Muscle layer of colon (tissue), 2 donors: ENCODE measurements at regions not wholly inside any gene's neighbourhood (a gene's known extent, or its start where the extent isn't known, plus 50 kb on each side); places are given as distances from the start of the nearest gene placed in this dataset.

Experiments used
- H3K27ac ChIP-seq: one replicate; pipeline ENCODE4 v1.7.0; 2013; ENCODE audit warnings: low read depth, mild to moderate bottlenecking, low read length, moderate library complexity
- H3K27me3 ChIP-seq, 2 donors: one replicate each; pipeline ENCODE4 v1.7.0; 2013; ENCODE audit warnings: low read length in 2 of 2, mild to moderate bottlenecking in 2 of 2; ENCODE audit not compliant: insufficient read depth in 2 of 2, control insufficient read depth in 1 of 2
- H3K36me3 ChIP-seq: one replicate; pipeline ENCODE4 v1.7.0; 2013; ENCODE audit warnings: mild to moderate bottlenecking, low read length; ENCODE audit not compliant: insufficient read depth
- H3K4me1 ChIP-seq: one replicate; pipeline ENCODE4 v1.7.0; 2013; ENCODE audit warnings: mild to moderate bottlenecking, low read length; ENCODE audit not compliant: insufficient read depth
- H3K4me3 ChIP-seq, 2 donors: one replicate each; pipeline ENCODE4 v1.7.0; 2013; ENCODE audit warnings: low read length in 2 of 2, low read depth in 1 of 2, mild to moderate bottlenecking in 1 of 2, moderate library complexity in 1 of 2
- H3K9ac ChIP-seq: one replicate; pipeline ENCODE4 v1.7.0; 2013; ENCODE audit warnings: low read length
- H3K9me3 ChIP-seq: one replicate; pipeline ENCODE4 v1.7.0; 2013; ENCODE audit warnings: mild to moderate bottlenecking, low read length
- donor health status: abdominal sarcoma.
- donor health status: Adenocarcinoma of cecum.

- Histone ChIP-seq H3K4me3 (no peak overlapping the region), H3K27me3 (no peaks in the 10 kb centered on the region), H3K9me3 (no peaks in the 10 kb centered on the region), H3K27ac (no peak overlapping the region), H3K36me3 (no peaks in the 10 kb centered on the region), H3K9ac (no peak overlapping the region), H3K4me1 (no peaks in the 10 kb centered on the region)
These were observed 207.1 kb downstream of the NFATC2 start for GRCh38 chr20:51335329-51335841.

DNA sequence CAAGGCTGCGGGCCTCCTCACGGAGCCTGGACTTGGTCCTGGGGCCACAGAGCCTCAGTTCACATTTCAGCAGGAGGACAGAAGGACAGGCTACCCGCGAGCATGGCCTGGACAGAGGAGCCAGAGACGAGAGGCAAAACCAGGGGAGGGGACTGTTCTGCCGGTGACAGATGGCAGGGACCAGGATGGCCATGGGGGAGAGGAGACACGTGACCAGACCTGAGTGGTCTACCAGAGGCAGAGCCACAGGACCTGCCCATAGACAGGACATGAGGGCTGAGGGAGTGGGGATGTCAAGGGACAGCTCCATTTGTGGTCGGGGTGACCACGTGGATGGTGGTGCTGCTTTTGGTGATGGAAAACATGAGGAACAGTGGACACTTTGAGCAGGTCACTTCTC lies 207.9 kb downstream of the NFATC2 start:
- Histone ChIP-seq H3K27ac (no peak overlapping the region), H3K36me3 (no peaks in the 10 kb centered on the region)

GRCh38 chr20:51333971-51334370 lies 208.5 kb downstream of the NFATC2 start:
- Histone ChIP-seq H3K27me3 (no peaks in the 10 kb centered on the region), H3K4me3 (no peak overlapping the region), H3K4me1 (no peaks in the 10 kb centered on the region), H3K9ac (no peak overlapping the region), H3K27ac (no peak overlapping the region), H3K9me3 (no peaks in the 10 kb centered on the region), H3K36me3 (no peaks in the 10 kb centered on the region)

More for the DNA sequence above, 207.9 kb downstream of the NFATC2 start:
- H3K9ac ChIP-seq: no peak overlapping the region
- H3K9me3 ChIP-seq: no peaks in the 10 kb centered on the region
- no peaks in the 10 kb centered on the region for H3K27me3 ChIP-seq
- no peaks in the 10 kb centered on the region for H3K4me1 ChIP-seq
- no peak overlapping the region for H3K4me3 ChIP-seq

DNA sequence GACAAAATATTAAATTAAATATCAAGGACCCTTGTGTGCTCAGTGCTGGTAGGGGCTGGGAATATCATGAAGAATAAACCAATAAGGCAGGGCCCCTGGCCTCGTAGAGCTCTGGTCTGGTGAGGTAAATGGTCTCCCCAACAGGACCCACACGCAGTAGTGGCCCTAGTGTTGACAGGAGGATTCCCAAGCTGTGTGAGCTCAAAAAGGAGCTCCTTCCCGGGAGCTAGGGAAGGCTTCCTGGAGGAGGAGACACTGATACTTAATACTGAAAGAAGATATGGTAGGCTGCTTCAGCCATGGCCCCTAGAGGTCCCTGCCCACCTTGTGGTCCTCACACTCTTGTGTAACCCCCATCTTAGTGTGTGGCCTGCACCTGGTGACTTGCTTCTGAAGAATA lies 209.1 kb downstream of the NFATC2 start:
- H3K27me3 ChIP-seq: no peaks in the 10 kb centered on the region
- H3K9ac ChIP-seq: no peak overlapping the region
- H3K4me1 ChIP-seq: no peaks in the 10 kb centered on the region
- H3K4me3 ChIP-seq: no peak overlapping the region
- no peak overlapping the region for H3K27ac ChIP-seq
- H3K9me3 ChIP-seq: no peaks in the 10 kb centered on the region
- no peaks in the 10 kb centered on the region for H3K36me3 ChIP-seq

DNA sequence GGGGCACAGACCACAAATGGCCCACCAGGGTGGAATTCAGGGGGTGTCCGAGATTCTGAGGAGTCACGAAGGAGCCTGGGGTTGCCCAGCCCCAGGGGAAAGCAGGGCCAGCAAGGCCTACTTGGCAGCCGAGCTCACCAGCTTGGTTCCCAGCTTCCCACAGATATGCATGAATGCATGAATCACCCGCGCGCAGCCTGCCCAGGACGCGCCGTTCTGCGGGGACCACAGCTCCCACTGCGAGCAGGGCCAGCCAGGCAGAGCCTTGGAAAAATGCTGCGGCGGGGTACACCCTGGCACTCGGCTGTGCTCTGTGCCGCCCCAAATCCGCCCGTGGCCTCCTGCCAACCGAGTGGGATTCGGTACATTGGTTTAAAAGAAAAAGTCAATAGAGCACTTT lies 211.0 kb downstream of the NFATC2 start:
- H3K9me3 ChIP-seq: no peaks in the 10 kb centered on the region
- H3K4me1 ChIP-seq: no peaks in the 10 kb centered on the region
- no peak overlapping the region for H3K27ac ChIP-seq
- no peak overlapping the region for H3K9ac ChIP-seq
- no peak overlapping the region for H3K4me3 ChIP-seq
- no peaks in the 10 kb centered on the region for H3K36me3 ChIP-seq
- no peaks in the 10 kb centered on the region for H3K27me3 ChIP-seq

GRCh38 chr20:51329845-51330244 lies 212.7 kb downstream of the NFATC2 start:
- no peaks in the 10 kb centered on the region for H3K9me3 ChIP-seq
- no peaks in the 10 kb centered on the region for H3K4me1 ChIP-seq
- no peaks in the 10 kb centered on the region for H3K27me3 ChIP-seq
- H3K9ac ChIP-seq: no peak overlapping the region
- H3K36me3 ChIP-seq: no peaks in the 10 kb centered on the region
- no peak overlapping the region for H3K4me3 ChIP-seq
- no peak overlapping the region for H3K27ac ChIP-seq

DNA sequence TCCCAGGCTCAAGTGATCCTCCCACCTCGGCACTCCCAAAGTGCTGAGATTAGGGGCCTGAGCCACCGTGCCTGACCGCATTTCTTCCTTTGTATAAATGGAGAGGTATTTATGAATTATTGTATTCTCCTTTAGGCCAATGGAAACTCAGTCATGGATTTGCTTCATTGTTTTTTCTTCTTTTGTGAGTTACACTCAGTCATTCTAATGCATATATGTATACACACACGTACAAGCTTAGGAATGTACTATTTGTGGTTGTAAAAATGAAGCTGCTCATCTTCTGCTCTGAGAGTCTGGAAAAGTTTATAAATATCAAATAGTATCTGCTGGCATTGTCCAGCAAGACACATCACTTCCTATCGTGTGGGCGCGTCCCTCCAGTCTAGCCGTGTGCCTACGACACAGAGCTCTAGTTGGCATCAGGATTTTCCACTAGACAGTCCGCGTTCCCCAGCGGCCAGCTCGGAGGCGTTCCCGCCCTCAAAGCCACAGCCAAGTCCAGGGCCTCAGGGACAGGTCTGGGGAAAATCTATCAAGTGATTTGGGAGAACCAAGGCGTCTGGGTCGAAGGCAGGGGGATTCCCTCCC lies 215.2 kb downstream of the NFATC2 start:
- Histone ChIP-seq H3K9me3 (no peaks in the 10 kb centered on the region), H3K27me3 (no peaks in the 10 kb centered on the region), H3K36me3 (no peaks in the 10 kb centered on the region), H3K9ac (no peak overlapping the region), H3K27ac (no peak overlapping the region), H3K4me1 (no peaks in the 10 kb centered on the region), H3K4me3 (no peak overlapping the region)

DNA sequence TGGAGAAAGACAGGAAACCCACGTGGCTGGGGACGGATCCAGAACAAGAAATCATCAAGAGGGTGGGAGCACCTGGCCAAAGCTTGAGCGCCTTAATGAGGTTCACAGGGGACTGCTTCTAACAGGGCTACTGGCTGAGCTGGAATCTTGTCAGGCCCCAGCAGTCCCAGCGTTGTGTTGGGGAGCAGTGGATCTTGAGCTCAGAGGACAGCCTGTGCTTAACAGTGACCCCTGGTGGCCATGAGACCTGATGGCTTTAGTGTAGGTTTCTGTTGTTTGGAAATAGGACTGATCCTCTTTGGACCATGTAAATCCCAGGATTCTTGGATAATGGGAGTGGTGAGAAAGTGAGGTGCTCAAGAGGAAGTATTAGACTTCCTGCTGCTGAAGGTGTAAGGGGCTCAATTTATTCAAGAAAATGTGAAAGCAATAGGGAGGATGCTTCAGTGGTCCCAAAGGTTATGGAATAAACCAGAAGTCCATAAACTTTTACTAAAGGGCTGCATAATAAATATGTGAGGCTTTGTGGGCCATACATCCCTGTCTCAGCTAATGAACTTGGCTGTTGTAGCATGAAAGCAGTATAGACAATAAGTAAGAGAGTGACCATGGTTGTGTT lies 216.2 kb downstream of the NFATC2 start:
- no peak overlapping the region for H3K27ac ChIP-seq
- no peaks in the 10 kb centered on the region for H3K36me3 ChIP-seq
- H3K4me3 ChIP-seq: no peak overlapping the region
- no peak overlapping the region for H3K9ac ChIP-seq
- H3K4me1 ChIP-seq: no peaks in the 10 kb centered on the region
- H3K9me3 ChIP-seq: no peaks in the 10 kb centered on the region
- H3K27me3 ChIP-seq: no peaks in the 10 kb centered on the region

DNA sequence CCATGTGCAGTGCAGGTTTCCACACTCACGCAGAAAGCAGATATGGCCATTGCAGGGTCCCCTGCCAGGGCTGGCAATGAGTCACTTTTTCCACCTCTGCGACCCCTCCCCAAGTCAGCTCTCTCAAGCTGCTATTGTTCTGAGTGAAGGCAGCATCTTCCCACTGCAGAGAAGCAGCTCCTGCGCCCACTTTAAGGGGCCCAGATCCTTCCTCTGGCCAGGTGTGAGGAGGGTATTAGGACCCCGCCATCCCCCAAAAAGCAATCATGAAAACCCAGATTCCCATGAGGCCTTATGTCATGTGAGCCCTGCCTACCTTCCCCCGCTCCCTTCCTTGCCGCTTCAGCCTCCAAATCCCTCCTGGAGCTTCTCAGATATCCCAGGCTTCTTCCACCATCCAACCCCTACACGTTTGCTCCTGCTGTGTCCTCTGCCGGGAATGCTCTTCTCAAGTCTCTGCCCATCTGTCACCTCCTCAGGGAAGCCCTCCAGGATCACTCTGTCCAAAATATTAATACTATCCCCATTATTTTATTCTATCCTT lies 220.3 kb downstream of the NFATC2 start:
- H3K27me3 ChIP-seq: no peaks in the 10 kb centered on the region
- H3K4me1 ChIP-seq: no peaks in the 10 kb centered on the region
- no peaks in the 10 kb centered on the region for H3K9me3 ChIP-seq
- no peaks in the 10 kb centered on the region for H3K36me3 ChIP-seq
- H3K4me3 ChIP-seq: no peak overlapping the region
- H3K27ac ChIP-seq: no peak overlapping the region
- no peak overlapping the region for H3K9ac ChIP-seq

DNA sequence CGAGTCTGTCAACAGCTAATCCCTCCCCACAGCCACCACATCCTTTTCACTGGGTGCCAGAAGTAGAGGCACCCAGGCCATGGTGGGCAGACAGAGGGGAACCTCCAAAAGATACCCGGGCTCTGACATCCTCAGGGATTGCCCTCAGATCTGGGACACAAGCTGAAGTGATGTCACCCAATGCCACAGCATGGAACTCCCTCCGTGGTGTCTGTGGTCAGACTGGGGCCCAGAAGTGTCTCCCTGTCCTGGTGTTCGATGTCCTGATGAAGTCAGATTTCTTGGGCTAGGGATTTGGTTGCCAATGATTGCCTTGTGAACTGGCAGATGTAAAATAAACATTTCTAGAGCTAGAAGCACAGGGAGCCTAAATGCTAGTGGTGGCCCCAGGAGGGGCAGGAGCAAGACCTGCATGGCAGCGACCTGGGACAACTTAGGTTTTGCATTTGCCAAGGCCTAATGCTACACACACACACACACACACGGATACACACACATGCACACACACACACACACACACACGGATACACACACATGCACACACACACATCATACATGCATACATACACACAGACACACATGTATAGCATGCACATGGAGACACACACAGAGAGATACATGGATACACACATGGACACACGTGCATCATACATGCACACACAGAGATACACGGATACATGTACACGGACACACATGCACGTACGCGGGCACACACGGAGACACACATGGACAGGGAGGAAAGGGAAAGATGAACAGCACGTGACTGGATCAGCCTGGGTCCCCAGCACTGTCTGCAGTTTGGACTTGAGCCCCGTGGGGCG lies 221.0 kb downstream of the NFATC2 start:
- Histone ChIP-seq H3K9ac (no peak overlapping the region), H3K9me3 (no peaks in the 10 kb centered on the region), H3K27me3 (no peaks in the 10 kb centered on the region), H3K27ac (no peak overlapping the region), H3K4me1 (no peaks in the 10 kb centered on the region), H3K4me3 (no peak overlapping the region), H3K36me3 (no peaks in the 10 kb centered on the region)

GRCh38 chr20:51319522-51319921 lies 223.0 kb downstream of the NFATC2 start:
- Histone ChIP-seq H3K4me1 (no peaks in the 10 kb centered on the region), H3K9ac (no peak overlapping the region), H3K9me3 (no peaks in the 10 kb centered on the region), H3K27me3 (no peaks in the 10 kb centered on the region), H3K27ac (no peak overlapping the region), H3K4me3 (no peak overlapping the region), H3K36me3 (no peaks in the 10 kb centered on the region)
